HG03064 (cell line): ENCODE measurements at regions not wholly inside any gene's neighbourhood (a gene's known extent, or its start where the extent isn't known, plus 50 kb on each side); places are given as distances from the start of the nearest gene placed in this dataset.

Experiments
- ATAC-seq: cut with Tn5 transposase; IDR thresholded peaks from one replicate; pipeline ENCODE4 v1.9.1; 2021; ENCODE audit warnings: low read depth; ENCODE audit not compliant: unreplicated experiment

GRCh38 chr2:57536535-57537231, 509.9 kb upstream of the VRK2 start:
- no peak for ATAC-seq

DNA sequence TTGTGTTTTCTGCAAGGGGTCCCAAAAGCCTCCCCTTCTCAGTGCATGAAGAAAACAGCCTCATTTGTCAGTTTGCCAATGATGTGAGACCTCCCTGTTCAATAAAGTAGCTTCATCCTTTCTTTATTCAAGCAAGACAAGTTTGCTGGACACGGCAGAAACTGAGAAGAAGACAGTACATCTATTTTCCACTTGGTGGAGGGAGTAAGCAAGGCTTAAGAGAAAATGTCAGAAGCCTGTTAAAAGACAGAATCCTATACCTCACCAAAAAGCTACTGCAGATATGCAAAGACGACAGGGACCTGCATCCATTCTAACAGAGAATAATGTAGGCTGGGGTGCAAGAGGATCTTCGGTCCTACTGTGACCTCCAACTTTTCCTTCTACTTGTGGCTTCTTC, 506.8 kb upstream of the VRK2 start:
- no peak for ATAC-seq

DNA sequence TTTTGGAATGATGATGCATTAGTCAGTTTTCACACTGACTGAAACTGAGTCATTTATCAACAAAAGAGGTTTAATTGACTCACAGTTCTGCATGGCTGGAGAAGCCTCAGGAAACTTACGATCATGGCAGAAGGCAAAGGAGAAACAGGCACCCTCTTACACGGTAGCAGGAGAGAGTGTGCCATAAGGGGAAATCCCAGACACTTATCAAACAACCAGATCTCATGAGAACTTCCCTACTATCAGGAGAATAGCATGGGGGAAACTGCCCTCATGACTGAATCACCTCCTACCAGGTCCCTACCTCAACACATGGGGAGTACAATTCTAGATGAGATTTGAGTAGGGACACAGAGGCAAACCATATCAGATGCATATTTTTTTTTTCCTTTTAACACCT, 504.5 kb upstream of the VRK2 start:
- no peak for ATAC-seq

DNA sequence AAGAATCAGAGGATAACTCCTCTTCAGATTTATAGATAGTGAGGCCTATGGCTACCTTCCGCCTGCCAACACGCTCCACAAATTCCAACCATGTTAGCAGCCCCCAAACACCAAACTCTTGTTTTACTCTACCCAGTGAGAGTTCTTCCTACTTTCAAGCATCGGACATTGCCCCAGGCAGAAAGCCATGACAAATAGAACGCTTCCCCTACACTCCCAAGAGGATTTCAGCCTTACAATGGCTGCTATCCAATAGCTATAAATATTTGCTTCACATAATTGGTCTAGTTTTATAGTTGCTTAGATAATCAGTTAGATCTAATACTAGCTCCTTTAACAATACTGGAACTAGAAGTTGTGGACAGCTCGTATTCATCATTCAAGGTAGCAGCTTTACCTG, 503.4 kb upstream of the VRK2 start:
- no peak for ATAC-seq

DNA sequence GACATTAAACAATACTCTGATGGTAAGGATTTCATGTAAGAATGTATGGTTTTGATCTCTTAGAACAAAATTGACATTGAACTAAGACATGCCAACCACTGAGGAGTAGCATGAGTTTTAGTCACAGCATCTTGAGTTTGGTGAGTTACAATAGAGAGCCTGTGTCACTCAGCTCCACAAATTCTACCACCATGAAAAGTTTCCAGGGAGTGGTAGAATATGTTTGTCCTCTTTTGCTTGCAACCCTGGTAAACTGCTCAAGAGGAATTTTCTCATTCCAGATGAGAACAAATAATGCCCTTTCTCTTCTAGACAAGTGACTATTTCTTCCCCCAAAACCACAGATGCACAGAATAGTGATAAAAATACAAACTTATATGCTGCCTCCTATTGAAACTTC, 502.0 kb upstream of the VRK2 start:
- no peak for ATAC-seq

DNA sequence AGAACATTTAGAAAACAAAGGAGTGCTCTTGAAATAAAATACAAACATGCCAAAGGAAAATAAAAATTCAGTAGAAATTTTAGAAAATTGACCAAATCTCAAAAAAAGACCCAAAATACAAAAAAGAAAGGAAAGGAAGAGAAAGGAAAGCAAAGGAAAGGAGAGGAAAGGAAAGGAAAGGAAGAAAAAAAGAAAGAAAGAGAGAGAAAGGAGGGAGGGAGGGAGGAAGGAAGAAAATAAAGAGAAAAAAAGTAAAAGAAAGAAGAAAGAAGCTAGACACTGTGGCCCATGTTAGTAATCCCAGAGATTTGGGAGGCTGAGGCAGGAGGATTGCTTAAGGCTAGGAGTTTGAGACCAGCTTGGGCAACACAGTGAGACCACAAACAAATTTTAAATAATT, 500.1 kb upstream of the VRK2 start:
- no peak for ATAC-seq

DNA sequence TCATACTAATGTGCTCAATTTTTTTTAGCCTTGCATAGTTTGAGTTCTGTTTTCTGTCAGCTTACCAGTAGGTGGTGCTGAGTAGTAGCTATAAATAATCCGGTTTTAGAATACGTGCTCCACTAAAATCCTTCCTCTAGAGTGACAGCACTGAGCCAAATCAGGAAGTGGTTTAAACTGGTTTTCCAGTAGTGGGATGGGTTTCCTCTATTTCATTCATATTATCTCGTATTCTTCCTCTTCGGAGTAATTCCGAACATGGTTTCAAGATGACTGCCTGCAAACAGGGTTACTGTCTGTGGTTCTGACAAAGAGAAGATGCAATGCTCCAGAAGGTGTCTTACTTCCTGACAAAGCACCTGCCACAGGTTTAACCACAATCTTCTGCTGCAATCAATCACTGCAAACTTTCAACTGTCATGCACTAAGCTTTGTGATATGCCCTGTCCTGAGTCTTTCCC, 496.9 kb upstream of the VRK2 start:
- no peak for ATAC-seq

DNA sequence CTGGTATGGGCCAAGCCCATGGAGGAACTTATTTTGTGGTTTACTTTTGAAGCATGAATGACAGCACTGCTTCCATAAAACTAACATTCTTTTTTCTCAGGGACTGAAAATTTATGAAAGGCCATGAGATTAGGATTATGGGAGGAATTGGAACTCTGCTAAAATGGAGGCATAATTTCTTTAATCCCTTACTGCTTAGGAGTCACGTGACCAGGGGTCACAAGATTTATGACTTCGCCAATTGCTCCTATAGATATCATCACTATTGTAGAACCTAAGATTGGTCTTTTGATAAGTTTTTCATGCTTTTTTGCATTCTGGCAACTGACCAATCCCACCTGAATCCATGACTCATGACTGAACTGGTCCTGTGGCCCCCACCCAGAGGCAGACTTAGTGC, 495.7 kb upstream of the VRK2 start:
- no peak for ATAC-seq

GRCh38 chr2:57552885-57553284, 493.7 kb upstream of the VRK2 start:
- ATAC-seq = no peak

DNA sequence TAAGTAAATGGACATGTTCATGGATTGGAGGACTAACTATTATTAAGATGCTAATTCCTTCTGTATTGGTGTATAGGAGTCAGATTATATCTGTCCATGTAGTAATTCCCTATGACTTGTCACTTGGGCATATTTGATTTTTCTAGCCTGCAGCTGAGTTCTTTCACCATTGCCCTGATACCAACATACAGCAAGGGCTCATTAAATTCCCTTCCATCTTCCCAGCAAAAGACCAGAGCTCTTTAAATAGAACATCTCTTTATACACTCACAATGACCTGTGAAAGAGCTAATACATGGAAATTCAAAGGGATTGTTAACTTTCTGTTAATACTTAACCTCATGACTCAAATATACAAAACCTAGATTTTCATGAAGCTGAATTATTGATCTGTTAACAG, 492.3 kb upstream of the VRK2 start:
- ATAC-seq = no peak

GRCh38 chr2:57558312-57558711, 488.3 kb upstream of the VRK2 start:
- ATAC-seq = no peak

DNA sequence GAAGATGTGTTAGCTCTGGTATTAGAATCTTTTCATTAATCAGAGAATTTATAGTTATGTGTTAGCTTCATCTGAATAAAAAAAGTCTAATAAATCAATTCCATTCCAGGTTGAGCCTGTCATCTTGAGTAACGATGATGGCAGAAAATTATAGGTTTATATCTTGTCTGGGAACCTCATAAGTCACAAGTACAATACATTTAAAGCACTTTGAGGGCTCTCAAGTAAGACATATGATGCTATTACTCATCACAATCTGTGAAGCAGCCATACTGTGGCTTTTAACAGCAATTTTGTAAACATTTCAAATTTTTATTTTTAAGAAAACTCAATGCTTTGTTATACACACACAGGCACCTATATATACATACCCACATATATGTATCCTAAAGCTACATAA, 484.1 kb upstream of the VRK2 start:
- ATAC-seq = no peak

DNA sequence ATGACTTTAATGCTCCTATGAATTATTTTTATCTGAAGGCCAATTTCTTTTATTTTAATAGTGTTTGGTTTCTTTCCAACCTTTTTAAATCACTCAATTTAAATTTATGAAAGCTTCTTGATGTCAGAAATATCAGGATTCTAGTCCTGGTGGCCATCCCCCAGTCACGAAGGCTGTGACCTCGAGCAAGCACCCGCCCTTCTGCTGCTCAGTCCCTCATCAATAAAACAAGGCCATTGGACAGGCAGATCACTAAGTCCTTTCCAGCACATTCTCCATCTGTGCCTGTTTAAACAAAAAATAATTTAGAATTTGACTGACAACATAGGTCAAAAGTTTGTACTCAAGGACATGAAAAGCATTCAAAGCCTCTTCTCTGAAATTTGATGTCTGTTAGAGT, 483.6 kb upstream of the VRK2 start:
- no peak for ATAC-seq

DNA sequence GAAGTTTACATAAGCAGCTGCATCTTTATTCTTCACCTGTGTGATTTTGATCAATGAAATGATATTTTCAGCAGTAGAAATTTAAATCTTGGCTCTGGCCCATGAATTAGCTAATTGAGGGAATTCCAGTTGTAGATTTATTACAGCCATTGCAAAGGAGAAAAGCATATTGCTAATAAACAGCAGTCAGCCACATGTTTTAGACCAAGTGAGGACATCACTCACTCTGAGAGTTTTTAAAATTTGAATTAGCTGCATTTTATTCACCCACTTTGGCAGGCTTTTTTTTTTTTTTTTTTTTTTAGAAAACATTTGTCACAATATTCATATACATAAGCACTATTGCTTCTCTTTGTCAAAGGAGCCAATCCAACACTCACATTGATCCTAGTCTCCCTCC, 479.4 kb upstream of the VRK2 start:
- no peak for ATAC-seq

- no peak for ATAC-seq
These were observed 477.2 kb upstream of the VRK2 start for GRCh38 chr2:57569396-57569795.

DNA sequence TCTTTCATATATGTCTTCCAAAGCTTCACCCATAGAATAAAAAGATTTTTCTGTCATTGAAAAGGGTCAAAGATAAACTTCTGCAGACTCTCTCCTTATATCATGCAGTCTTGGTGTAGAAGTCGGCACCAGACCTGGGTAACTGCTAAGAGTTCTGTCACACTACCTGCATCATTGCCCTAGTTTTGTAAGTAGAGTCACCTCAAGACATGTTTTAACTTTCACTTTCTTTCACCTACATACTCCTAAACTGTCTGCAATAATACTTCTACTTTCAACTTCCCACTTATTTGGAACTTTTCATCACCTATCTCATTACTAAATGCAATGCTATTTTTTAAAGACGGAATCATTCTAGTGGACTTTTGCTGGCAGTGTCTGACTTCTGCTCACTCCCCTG, 475.6 kb upstream of the VRK2 start:
- ATAC-seq = no peak

DNA sequence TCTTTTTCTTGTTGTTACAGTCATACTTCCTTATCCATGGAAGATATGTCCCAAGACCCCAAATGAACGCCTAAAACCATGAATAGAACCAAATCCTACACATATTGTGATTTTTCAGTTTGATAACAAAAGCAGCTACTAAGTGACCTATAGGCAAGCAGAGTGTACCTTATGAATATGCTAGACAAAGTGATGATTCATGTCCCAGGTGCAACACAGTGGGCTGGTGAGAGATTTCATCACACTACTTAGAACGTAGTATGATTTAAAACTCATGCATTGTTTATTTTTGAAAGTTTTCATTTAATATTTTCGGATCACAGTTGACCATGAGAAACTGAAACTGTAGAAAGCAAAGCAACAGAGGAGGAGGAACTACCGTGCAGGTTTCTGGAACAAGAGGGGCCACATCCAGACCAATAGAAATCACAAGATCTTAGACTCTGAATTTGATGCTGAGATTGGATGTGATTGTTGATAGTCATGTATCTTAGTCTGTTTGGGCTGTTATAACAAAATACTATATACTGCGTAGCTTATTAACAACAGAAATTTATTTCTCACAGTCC, 470.8 kb upstream of the VRK2 start:
- ATAC-seq = no peak

GRCh38 chr2:57576983-57577382, 469.6 kb upstream of the VRK2 start:
- no peak for ATAC-seq

DNA sequence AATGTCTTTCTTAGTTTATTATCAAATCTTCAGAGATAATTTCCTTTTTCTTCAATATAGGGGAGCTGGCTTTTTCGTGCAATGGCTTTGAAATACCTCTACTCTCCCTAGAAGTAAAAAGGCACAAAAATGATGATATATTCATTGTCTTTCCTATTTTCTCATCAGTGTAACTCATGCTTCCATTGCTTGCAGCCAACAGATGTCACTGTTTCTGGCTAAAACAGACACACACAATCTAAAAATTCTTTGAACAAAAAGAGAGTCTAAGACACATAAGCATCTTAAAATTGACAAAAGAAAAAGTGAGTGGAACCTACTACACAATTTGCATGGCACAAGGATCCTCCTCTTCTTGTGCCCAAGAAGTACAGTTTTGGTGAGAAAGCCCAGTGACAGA, 448.7 kb upstream of the VRK2 start:
- ATAC-seq = no peak

GRCh38 chr2:57598551-57598950, 448.1 kb upstream of the VRK2 start:
- no peak for ATAC-seq

DNA sequence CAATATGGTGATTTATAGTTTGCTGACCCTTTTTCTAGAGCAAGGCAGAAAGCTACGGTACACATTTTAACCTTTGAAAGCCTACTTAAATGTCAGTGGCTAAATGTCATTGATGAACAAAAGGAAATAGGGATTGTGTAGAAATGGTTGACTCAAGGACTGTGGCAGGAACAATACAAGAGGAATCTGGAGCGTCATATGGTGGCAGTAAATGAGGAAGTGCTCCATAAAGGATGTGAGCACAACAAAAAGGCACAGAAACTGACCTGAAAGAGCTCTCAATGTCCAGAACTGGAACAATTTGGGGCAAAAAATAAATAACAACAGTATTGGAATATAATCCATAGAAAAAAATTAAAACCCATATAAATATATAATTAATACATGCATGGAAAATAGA, 443.9 kb upstream of the VRK2 start:
- ATAC-seq = no peak

DNA sequence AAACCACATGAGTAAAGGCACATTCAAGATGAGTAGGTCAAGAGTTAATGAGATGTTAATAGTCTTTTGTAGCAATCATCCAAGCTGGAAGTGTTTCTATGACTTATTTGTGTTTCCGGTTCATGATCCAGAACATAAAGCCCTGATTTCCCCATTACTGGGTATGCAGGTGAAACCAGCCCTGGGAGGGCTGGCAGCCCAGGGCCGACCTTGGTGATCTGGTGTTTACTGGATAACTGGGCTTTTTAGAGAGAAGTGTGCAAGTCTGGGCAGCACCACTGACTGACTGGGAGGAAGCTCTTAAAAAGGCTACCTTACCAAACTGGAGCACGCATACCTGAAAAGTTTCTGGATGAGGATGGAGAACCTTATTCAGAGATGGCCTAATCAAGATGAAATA, 431.6 kb upstream of the VRK2 start:
- no peak for ATAC-seq
